AG10803 (cell line): ENCODE measurements at regions not wholly inside any gene's neighbourhood (a gene's known extent, or its start where the extent isn't known, plus 50 kb on each side); places are given as distances from the start of the nearest gene placed in this dataset.
"Not testable (repeated sequence)": the region's sequence is repeated elsewhere in the genome, so short reads cannot be mapped to it uniquely, and the experiment has no call there.

ENCODE experiments used
- DNase-seq: peaks from one replicate; pipeline ENCODE4 v3.0.0; 2010; ENCODE audit warnings: low read depth
- H3K4me3 ChIP-seq: 2 replicates; pipeline ENCODE4 v1.5.1; 2011; ENCODE audit warnings: mild to moderate bottlenecking, low read length, control low read depth
- TF ChIP-seq, protein P1 (sequence below): conservative IDR thresholded peaks from 2 replicates; pipeline ENCODE4 v1.5.1; 2011; ENCODE audit warnings: mild to moderate bottlenecking, low read length, control low read depth, inconsistent platforms

DNA sequence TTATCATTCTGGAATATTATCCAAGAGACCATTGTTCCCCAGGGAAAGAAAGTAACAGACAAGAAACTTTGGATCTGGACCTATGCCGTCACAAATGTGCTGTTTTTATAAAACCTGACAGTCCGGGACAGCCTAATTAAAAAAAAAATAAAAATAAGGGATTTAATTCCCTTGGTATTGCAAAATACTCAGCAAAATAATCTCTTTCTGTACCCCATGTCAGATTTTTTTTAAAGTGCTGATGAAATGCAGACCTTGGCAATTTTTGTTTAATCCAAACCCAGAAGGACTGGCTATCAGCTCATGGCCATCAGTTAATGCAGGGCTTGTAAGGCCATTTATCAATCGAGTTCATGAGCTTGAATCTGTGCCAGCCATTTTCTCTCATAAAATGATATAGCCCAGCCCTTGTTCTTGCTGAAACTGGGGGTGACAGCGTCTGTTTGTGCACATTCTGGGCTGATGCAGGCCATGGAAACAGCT, 162.7 kb upstream of the S1PR3 start:
- H3K4me3 ChIP-seq: no peak overlapping the region
- no peak for DNase-seq
- TF ChIP-seq, protein P1, sequence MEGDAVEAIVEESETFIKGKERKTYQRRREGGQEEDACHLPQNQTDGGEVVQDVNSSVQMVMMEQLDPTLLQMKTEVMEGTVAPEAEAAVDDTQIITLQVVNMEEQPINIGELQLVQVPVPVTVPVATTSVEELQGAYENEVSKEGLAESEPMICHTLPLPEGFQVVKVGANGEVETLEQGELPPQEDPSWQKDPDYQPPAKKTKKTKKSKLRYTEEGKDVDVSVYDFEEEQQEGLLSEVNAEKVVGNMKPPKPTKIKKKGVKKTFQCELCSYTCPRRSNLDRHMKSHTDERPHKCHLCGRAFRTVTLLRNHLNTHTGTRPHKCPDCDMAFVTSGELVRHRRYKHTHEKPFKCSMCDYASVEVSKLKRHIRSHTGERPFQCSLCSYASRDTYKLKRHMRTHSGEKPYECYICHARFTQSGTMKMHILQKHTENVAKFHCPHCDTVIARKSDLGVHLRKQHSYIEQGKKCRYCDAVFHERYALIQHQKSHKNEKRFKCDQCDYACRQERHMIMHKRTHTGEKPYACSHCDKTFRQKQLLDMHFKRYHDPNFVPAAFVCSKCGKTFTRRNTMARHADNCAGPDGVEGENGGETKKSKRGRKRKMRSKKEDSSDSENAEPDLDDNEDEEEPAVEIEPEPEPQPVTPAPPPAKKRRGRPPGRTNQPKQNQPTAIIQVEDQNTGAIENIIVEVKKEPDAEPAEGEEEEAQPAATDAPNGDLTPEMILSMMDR: no peak

DNA sequence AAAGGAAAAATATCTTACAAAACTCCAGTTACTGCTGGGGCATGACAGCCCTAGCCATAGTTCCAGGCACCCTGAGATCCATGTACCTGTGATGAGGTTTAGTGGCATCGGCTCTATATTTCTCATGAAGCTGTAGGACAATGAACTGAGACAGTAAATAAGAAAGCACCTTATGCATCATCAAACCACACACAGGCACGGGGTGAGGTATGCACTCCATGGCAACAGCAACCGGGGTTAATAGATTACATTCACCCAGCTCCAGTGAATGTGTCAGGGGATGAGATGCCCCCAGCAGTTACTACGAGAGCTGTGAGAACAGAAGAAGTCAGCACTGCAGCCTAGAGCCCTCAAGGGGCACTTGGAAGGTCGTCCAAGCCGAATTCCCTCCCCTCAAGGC, 162.0 kb upstream of the S1PR3 start:
- TF ChIP-seq, protein P1: no peak
- H3K4me3 ChIP-seq: no peak overlapping the region
- DNase-seq: no peak

DNA sequence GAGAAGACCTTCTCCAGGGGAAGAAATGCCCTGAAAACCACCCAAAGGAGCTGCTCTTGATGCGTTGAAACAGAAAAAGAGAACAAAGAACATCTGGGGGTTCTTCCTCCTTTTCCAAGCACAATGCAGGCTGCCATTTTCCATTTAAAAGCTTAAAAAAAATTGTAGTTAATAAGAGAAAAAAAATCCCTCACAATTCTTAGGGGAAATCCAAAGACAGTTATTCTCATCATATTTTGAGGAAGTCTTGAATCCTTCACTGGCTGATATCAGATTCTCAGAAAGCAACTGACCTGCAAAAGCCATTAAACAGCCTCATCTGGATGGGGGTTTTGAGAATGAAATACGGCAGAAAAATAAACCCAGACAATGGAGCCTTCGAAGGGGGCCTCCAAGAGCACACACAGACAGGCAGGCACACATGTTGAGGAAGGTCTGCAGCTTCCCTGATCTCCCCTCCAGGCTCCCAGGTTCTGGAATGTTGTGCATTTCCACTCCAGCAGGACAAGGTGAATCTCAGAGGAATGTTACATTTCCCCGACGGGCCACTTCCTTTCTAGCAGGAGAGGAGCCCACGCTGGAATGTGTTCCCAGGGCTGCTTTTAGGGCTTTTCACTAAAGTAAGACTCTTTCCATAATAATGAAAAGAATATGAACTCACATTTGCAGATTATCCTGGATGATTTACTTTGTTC, 159.4 kb upstream of the S1PR3 start:
- TF ChIP-seq, protein P1: no peak
- H3K4me3 ChIP-seq: no peak overlapping the region
- no peak for DNase-seq

DNA sequence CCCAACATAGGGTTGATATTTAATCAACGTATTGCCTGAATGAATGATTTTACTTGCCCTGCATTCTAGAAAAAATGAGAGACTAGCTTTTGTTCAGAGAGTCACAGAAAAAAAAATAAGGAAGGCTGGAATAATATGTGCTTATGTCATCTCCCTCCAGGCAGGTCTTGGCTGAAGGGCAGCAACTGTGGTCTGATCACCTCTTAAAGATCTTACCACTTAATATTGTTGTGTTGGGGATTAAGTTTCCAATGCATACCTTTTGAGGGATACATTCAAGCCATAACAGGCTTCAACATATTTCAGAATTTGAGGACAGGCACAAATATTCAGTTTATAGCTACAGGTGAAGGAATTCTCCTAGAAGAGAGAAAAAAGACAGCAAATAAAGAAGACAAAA, 157.3 kb upstream of the S1PR3 start:
- no peak overlapping the region for H3K4me3 ChIP-seq
- DNase-seq: no peak
- TF ChIP-seq, protein P1: no peak

DNA sequence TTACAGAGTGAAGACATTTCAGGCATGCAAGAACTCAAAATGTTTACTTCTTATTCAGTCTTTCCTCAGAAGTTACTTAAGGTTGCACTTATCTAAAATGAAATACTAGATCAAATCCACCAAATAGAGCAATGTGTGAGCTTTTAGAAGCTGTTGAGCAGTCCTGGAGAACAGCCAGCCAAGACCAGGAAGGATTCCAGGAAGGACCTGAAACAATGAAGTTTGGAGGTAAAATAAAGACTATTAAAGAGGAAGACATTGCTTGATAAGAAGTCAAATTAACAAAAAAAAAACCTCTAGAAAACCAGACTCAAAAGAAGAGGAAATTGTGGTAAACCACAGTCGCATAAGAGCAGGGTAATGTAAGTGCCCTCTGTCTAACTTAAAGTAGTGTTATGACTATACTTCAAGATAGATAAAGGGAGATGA, 156.2 kb upstream of the S1PR3 start:
- no peak overlapping the region for H3K4me3 ChIP-seq
- DNase-seq: peak; percentile 40
- TF ChIP-seq, protein P1: no peak

DNA sequence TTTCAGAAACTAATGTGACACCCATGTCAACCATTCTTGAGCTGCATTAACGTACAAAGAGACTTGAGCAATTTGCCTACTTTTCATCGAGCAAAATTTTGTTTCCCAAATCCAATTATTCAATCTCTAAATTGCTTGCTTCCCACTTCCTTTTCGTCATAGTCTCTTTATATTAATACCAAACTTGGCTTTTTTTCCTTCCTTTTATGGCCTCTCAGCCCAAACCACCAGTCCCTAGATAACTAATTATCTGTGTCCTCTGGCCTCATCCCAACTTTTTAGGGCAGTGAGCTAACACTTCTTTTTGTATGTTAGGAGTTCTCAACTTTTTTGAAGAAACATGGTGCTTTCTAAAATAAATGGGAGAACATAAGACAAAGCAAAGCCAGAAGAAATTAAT, 155.5 kb upstream of the S1PR3 start:
- no peak for DNase-seq
- H3K4me3 ChIP-seq: no peak overlapping the region
- TF ChIP-seq, protein P1: no peak

GRCh38 chr9:88837731-88838130, 153.5 kb upstream of the S1PR3 start:
- TF ChIP-seq, protein P1: no peak
- no peak for DNase-seq
- H3K4me3 ChIP-seq: no peak overlapping the region

DNA sequence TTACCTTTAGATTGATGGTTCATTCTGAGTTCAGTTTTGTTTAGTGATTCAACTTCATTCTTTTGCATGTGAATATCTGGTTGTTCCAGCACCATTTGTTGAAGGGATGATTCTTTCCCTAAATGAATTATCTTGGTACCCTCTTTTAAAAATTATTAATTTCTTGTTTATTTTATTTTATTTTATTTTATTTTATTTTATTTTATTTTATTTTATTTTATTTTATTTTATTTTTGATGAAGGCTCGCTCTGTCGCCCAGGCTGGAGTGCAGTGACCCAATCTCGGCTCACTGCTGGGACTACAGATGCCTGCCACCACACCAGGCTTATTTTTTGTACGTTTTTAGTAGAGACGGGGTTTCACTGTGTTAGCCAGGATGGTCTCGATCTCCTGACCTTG, 141.4 kb upstream of the S1PR3 start:
- DNase-seq, H3K4me3 ChIP-seq: not testable (repeated sequence)
